ENCODE measurements at regions not wholly inside any gene's neighbourhood (a gene's known extent, or its start where the extent isn't known, plus 50 kb on each side); places are given as distances from the start of the nearest gene placed in this dataset.

DNA sequence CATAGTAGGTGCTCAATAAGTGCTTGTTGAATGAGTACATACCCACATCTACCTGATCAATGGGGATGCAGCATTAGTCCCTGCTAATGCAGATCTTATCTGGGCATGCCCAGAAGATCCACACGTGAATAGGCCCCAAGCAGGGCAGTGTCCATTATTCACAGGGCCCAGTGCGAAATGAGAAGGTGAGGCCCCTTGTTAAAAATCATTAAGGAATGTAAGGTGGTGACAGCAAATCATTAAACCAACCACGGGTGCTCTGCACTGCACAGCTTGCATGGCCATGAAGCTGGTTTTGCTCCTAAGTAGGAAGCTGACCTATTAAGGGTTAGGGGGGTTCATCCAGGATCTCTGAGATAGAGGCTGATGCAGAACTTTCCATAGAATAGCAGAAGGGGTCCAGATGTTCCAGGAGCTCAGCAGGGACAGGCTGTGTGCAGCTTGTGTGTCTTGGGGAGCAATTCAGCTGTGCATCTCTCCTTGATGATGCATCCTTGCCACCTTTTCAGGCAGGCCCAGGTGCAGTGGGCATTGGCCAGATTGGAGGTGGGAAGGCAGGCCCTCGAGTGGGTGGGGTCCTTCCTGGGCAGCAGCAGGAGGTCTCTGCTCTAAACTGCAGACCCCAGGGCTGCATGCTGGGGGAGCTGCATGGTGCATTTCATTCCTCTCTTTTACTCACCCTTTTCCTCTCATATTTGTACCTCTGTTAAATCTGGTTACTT, 231.3 kb upstream of the PWP1 start:
- no peak for DNase-seq

DNA sequence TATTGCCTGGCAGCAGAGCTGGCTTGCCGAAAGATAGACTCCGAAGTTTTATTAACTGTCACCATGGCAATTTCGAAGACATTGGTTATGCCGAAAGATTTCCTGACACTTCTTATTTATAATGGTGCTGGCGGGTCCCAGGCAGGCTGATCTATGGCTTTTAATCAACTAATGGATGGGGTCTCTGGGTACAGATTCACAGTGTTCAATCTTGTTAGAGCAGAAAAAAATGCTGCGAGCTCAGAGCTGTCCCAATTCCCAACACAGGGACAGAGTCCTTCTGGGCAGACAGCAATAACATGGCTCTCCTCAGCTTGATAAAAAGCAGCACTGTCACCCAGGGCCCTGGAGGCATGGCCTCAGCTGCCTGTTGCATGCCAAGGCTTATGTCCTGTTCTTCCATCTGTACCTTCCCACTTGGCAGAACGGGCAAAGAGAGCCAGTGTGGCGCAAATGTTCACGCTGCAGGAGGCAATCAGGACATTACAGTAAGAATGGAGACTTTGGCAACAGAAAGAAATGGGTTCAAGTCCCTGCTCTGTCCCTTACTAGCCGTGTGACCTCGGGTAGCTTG, 228.2 kb upstream of the PWP1 start:
- no peak for DNase-seq

DNA sequence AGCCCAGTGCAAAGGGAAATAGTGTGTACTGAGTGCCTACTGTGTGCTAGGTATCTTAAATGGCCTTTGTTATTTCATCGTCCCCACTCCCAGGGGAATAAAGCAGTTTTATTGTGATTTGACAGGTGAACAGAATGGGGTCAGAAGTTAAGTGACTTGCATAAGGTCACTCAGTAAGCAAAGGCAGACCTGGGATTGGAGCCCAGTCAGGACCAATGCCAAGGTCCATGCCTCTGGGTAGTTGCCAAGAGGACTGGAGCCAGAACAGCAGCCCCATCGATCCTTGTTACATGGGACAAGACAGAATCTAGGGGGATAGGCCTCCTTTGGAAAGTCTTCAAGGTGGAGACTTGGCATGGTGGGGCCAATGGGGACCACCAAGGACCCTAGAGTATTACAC, 227.4 kb upstream of the PWP1 start:
- no peak for DNase-seq

DNA sequence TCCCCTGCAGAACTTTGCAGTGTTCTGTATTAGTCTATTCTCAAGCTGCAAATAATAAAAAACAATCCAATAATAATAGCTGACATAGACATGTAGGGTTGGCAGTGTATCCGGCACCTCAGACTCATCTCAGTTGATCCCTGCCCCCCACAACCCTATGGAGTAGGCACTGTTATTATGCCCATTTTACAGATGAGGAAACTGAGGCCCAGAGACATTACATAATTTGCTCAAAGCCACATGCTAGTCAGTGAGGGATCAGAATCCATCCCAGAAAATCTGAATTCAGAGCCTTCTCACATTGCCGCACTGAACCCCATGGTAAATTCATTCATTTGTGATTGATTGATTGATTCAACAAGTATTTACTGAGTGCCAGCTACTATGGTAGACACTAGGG, 226.6 kb upstream of the PWP1 start:
- DNase-seq, result no peak

DNA sequence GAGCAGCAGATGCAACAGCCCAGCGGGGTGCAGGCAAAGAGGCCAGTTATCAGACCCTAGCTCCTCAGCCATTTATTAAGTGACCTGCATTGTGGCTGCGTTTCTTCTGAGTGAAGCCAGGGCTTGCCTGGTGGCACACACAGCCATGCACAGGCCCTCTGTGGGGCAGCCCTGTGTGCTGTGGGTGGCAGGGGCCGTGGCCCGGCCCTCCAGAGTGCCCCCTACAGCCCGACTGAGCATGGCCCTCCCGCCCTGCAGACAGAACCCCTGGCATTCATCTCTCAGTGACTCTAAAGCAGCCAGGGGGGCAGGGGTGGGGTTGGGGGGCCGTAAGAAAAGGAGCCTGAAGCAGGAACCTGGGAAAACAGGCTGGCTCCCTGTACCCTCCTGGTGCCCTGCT, 226.0 kb upstream of the PWP1 start:
- no peak for DNase-seq

DNA sequence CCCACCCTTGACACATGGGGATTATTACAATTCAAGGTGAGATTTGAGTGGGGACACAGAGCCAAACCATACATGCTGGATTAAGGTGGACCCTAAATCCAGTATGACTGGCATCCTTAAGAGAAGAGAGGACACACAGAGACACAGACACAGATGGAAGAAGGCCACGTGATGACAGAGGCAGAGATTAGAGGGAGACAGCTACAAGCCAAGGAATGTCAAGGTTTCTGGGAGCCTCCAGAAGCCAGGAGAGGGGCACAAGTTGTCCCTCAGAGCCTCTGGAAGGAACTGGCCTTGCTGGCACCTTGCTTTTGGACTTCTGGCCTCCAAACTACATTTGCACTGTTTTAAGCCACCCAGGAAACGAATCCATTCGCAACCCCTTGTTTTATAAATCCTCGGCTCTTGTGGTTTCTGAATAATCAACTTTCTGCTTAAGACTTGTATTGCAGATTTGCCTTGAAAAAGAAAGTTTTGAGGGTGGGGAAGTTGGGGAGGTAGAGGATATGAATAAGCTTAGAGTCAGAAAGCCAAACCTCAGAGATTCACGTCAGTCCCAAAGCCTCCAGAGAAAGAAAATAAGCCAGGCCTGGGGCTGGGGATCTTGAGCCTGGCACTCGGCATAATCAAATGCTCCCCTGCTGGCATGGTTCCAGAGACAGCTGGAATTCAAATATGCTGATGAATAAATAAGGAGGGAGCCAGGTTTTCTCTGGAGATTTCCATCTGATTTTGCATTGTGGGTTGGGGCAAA, 224.2 kb upstream of the PWP1 start:
- no peak for DNase-seq

DNA sequence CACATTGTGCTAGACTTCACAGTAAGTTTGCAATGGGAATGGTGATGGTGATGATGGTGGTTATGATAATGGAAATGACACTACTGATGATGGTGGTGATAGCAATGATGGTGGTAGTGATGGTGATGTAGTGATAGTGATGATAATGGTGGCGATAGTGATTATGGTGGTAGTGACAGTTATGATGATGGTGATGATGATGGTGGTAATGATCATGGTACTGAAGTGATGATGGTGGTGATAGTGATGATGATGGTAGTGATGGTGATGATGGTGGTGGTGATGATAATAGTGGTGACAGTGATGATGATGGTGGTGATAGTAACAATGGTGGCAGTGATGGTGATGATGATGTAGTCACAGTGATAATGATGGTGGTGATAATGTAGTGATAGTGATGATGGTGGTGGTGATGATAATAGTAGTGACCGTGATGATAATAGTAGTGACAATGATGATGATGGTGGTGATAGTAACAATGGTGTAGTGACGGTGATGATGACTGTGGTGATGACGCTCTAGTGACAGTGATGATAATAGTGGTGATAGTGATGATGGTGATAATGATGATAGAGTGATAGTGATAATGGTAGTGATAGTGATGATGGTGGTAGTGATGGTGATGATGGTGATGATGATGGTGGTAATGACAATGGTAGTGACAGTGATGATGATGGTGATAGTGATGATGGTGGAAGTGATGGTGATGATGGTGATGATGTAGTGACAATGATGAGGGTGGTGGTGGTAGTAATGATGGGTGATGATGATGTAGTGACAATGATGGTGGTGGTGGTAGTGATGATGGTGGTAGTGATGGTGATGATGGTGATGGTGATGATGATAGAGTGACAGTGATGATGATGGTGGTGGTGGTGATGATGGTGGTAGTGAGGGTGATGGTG, 222.9 kb upstream of the PWP1 start:
- no peak for DNase-seq

DNA sequence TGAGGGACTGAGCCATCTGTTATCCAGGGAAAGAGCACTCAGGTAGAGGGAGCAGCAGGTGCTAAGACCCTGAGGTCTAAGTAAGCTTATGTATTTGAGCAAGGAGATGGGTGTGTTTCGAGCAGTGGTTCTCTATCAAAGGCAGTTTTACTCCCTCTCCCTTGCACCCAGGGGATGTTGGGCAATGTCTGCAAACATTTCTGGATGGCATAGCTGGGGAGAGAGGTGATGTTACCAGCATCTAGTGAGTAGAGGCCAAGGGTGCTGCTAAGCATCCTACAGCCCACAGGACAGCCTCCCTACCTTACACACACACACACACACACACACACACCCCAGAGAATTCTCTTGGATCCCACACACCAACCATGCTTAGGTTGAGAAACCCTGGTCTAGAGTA, 221.0 kb upstream of the PWP1 start:
- no peak for DNase-seq

DNA sequence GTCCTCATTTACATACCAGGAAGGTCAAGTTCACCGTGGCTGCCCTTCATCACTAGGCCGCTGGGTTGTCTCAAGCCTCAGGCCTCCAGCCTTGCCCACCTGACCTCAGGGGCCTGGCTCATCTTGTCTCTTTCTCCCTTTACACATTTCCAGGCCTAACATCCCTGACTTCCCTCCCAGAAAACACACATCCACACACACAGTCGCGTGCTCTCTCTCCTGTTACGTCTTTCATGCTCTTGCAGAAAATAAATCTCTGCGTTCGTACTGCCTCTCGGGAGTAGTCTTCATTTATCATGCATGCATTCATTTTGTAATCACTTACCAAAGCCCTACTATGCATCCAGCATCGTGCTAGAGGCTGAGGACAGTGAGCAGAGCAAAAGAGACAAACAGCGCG, 220.0 kb upstream of the PWP1 start:
- no peak for DNase-seq

DNA sequence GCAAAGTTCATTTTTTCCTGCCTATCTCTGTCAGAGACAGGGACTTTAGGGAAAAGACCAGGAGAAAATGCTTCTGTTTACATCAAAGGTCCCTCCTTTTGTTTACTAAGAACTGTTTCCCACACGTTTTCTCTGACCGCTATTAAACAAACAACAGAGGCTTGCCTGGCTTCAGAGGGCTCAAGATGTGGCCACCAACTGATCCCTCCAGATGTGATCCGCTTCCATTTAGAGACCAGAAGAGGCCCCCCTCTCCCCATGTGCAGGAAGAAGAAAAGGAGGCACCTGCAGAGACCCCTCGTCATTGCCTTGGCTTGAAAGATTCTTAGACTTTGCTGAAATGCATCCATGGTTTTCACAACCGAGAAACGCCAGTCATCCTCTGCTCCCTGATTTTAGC, 217.9 kb upstream of the PWP1 start:
- DNase-seq, result no peak

DNA sequence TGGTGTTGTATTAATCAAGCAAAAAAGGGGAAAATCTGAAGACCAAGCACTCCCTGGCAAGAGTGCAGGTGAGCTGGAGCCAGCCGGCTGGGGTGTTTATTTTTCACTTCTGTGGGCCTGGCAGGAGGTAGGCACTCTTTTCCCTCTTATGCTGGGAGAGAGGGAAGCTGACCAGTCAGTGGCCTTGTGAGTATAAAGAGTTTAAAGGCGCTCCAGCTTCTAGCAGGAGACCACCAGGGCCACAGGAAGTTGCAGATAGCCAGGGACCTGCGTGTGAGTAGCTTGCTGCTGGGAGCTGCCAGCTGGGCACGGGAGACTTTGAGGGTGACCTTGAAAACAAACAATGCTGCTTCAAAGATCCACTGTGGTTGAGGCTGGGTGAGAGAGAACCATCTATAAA, 217.4 kb upstream of the PWP1 start:
- DNase-seq, result no peak

DNA sequence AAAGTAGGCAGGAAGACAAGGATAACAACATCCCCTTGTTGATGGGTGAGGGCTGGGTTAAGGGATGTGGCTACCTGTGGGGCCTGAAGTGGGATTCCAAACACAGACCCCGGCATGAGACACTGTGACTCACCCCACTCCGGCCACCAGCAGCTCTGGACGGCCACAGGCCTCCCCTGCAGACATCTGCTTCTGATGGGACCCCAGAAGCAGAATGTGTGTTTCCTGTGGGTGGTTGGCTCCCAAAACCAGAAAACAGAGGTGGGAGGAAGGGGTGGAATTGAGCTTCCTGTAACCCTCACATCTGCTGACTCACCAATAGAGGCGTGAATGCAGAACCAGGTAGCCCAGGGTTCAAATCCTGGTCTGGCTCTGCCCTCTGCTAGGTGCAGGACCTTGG, 216.6 kb upstream of the PWP1 start:
- no peak for DNase-seq

DNA sequence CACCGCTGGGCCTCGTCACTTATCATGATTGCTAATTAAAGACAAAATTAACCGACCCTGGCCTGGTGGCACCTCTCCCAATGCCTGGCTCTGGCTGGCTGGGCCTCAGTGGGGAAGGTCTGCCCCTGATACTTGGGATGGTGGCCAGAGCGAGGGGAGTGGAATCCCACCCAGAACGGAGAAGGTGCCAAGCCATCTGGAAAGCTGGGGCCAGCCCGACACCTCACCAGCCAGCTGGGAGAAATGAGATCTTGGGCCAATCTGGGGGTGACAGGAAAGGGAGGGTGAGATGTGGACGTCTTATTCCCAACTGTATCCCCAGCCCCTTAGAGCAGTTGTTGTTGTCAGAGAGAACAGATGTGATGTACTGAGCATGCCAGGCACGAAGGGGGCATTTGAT, 215.0 kb upstream of the PWP1 start:
- no peak for DNase-seq

DNA sequence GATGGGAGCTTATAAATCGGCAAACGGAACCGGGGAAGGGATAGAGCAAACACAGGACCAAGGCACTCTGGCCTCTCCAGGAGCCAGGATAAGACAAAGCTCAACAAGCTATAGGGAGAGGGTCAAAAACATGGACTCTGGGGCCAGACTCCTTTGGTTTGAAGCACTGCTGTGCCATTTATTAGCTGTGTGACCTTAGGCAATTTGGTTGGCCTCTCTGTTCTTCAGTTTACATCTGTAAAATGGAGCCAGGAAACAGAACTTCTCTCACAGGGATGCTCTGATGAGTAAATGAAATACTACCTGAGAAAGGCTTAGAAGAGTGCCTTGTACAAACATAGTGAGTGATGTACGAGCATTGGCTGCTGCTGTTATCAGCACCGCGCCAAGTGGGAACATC, 213.3 kb upstream of the PWP1 start:
- no peak for DNase-seq

DNA sequence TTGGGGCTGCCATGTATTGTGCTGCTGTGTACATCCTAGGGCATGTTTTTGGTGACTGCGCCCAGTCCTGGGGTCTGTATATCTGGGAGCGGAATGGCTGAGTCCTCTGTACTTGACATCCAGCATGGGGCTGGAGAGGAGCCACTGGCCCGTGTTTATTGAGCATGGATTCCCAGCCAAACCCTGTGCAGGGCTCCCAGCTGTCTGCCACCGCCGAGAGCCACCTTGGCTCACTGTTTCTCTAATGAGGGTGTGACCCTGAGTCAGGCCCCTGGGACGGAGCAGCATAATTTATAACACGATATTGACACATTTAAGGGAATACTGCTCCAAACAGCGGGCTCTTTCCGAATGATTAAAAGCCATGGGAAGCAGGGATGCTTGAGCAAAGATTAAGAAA, 211.5 kb upstream of the PWP1 start:
- DNase-seq, result no peak

DNA sequence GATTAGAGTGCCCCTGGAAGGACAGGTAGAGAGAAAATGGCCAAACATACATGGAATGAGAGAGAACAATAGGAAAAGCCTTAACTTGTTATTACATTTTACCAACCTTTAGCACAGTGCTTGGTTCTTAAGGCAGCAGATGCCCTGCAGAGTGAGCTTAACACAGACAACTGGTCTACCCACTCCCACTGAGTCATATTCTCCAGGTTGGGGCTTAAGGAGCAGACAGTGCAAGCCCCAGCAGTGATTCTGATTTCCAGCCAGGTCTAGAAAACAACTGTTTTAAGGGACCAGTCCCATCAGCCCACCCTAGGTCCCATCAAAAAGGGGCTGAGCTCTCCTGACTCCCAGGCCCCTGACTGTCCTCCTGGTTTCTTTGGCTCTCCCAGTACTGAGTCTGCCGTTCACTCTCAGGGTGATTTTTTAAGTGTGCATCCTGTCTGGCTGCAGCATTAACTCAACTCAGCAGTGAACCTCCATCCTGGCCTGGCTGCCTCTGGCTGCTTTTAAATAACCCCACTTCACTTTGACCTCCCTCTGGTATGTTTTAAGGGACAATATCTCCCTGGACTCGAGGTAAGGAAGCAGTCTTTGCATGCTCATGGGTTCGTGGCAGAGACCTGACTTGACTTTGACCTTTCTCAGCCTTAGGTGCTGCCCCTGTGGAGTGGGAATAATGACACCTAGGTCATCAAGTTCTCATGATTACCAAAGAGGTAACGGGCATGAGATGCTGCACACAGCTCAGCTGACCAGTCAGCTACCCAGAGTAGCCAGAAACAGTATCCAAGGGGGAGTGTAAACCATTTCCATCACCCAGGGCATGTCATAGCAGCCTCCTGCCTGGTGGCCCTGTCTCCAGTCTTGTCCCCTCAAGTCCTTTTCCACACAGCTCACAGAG, 210.7 kb upstream of the PWP1 start:
- no peak for DNase-seq

DNA sequence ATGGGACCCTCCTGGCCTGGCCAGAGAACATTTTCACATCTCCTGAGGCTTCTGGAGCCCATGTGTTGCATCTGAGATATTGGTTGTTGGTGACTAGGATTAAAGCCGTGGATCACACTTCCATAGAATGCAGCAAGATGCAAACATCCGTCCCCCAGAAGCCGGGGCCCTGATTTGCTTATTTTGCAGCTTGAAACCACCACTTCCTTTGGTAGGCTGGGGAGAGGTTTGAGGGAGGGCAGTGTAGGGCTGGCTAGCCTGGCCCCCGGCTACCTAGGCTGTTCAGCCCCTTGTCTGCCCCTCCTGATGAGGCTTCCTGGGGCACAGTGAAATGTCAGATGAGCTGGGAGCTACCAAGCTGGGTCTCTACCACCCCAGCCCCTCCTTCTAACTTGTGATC, 209.7 kb upstream of the PWP1 start:
- DNase-seq, result no peak

DNA sequence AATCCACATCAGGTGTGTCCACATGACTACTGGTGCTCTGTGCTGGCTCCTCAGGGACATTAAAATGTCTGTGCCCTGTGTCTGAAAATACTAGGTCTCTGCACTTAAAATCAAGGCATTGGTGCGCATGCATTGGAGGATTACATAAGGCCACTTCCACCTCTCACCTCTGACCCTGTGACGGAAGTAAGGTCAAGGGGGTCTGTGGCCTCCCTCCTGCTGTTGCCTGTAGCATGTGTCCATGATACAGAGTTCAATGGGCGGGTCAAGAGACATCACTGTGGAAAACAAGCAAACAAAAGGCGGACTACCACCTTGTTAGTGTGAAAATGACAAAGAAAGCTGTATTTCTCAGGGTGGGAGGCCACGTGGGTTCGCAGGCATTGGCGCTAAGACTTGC, 208.6 kb upstream of the PWP1 start:
- DNase-seq, result no peak

DNA sequence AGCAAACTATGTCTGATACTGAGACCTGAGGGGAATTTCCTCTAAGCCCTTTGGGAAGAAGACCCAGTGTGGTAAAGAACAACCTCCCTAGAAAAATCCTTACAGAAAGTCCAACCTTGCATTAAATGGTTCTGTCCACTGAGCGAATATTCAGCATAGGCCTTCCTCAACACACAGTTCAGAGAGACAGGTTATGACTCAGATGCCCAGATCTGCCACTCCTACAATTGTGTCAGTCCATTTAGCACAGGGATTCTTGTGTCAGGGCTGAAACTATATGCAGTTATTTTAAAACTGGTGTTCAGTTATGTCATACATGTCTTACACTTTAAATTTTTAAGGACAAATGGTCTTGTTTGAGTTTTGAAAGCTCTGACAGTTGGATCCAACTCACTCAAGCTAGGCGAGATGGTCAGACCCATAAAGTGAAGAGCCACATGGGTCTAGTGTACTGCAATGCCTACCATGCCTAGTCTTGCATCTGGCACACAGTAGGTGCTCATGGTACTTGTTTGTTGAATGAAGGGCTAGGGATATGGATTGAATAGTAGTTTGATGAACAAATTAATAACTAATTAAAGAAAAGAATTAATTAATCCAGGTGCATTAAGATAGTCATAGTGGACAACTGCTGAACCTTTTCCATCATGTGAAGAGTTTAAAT, 207.5 kb upstream of the PWP1 start:
- DNase-seq, result no peak

DNA sequence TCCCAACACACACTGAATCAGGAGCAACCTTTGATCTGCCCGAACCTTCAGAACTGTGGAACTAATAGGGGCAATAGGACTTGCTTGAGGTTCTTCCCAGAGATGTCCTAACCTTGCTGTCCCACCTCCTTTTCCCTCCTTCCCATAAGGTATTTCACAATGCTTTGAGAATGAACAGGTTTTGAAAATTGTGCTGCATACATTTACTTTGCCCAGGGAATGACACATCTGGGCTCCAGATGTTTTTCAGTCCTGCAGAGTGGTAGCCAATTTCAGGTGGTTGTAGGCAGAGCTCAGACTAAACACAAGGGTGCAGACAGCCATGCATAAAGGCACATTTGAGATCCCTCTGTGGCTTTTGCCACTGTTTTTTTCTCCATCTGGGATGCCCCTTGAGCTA, 206.7 kb upstream of the PWP1 start:
- no peak for DNase-seq

DNA sequence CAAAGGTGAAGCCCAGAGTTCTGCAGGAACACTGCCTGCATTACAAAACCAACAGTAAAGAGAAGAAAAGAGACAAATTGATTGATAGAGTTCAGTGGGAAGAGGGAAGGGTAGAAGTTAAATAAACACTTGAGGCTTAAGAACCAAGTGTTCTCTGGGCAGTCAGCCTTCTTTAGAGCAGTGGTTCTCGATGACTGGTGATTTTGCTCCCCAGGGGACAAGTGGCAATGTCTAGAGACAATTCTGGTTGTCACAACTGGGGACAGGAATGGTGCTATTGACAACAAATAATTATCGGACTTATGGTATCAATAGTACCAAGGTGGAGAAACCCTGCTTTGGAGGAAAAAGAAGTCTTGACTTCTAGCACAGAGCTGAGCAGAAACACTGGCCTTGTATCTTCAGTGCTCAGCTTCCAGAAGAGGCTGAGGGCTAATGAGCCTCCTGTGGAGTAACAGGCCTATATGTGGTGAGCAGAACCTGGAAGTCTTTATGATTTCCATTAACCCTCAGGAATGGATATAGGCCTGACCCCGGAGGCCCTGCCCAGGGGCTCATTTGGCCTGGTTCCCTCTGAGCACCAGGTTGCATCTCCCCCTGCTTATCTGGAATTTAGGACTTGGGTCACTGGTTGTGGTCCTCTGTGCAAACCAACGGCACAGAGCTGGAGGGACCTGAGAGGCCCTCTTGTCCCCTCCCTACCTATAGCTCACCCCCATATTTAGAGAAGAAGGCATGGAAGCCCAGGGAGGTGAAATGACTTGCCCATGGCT, 204.6 kb upstream of the PWP1 start:
- DNase-seq, result no peak
